Left lung (tissue), 4 donors: ENCODE measurements at regions not wholly inside any gene's neighbourhood (a gene's known extent, or its start where the extent isn't known, plus 50 kb on each side); places are given as distances from the start of the nearest gene placed in this dataset.

Experiments
- ATAC-seq: fragments of 200-7000 bp; cut with Tn5 transposase; one replicate; pipeline ENCODE4 v1.9.1; 2020; ENCODE audit warnings: moderate library complexity
- DNase-seq, 4 donors: peaks; one replicate each; pipeline ENCODE4 v3.0.0-alpha.2; 2013 to 2020
- H3K27ac ChIP-seq, 2 donors: fragments of 200-600 bp; sonication (generic) in 1 of 2; one replicate each; pipeline versions ENCODE4 v1.5.0 to v1.8.0; 2020 to 2021
- H3K27me3 ChIP-seq, 2 donors: fragments of 200-600 bp; sonication (generic) in 1 of 2; one replicate each; pipeline versions ENCODE4 v1.5.0 to v1.8.0; 2020 to 2021
- H3K36me3 ChIP-seq, 2 donors: fragments of 200-600 bp; sonication (generic) in 1 of 2; one replicate each; pipeline versions ENCODE4 v1.5.0 to v1.8.0; 2020 to 2021
- H3K4me1 ChIP-seq, 2 donors: fragments of 200-600 bp; one replicate each; pipeline ENCODE4 v1.8.0; 2021
- H3K4me3 ChIP-seq, 2 donors: fragments of 200-600 bp; sonication (generic) in 1 of 2; one replicate each; pipeline versions ENCODE4 v1.5.0 to v1.8.0; 2020 to 2021; ENCODE audit warnings: mild to moderate bottlenecking in 1 of 2
- H3K9me3 ChIP-seq, 2 donors: fragments of 200-600 bp; sonication (generic) in 1 of 2; one replicate each; pipeline versions ENCODE4 v1.5.0 to v1.8.0; 2020 to 2021
- intact Hi-C, 2 donors: fragments of 100-400 bp; cut with DNase I; formaldehyde crosslinking; loops; one replicate each; pipeline versions ENCODE4 v1.11.2 to v1.14.2; 2022
- TF ChIP-seq, protein P1 (sequence below), 2 donors: fragments of 200-600 bp; sonication (generic) in 1 of 2; IDR thresholded peaks; one replicate each; pipeline versions ENCODE4 v1.5.0 to v1.8.0; 2021; ENCODE audit warnings: antibody characterized with exemption in 2 of 2
- donor health status: DM: no; HTN: yes; CAD: no.
- donor health status: DM: no; HTN: no; CAD: no.

DNA sequence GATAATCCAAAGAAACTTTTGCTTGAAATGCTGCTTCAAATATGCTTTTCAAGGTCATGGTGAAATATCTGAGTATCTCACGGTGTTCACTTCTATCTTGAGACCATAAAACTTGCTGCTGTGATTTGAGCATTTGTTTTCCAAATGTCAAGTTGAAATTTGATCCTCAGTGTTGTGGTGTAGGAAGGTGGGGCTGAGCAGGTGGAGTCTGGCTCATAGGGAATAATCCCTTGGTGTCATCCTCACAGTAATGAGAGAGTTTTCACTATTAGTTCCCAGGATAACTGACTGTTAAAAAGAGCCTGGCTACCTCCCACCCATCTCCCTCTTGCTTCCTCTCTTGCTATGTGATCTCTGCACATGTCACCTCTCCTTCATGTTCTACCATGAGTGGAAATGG, 858.0 kb upstream of the SLITRK5 start:
- no peak overlapping the region for H3K4me3 ChIP-seq
- no peak overlapping the region for H3K27ac ChIP-seq
- no peaks in the 10 kb centered on the region for H3K36me3 ChIP-seq
- ATAC-seq = no peak
- H3K4me1 ChIP-seq = no peaks in the 10 kb centered on the region
- H3K9me3 ChIP-seq = no peaks in the 10 kb centered on the region
- TF ChIP-seq, protein P1, sequence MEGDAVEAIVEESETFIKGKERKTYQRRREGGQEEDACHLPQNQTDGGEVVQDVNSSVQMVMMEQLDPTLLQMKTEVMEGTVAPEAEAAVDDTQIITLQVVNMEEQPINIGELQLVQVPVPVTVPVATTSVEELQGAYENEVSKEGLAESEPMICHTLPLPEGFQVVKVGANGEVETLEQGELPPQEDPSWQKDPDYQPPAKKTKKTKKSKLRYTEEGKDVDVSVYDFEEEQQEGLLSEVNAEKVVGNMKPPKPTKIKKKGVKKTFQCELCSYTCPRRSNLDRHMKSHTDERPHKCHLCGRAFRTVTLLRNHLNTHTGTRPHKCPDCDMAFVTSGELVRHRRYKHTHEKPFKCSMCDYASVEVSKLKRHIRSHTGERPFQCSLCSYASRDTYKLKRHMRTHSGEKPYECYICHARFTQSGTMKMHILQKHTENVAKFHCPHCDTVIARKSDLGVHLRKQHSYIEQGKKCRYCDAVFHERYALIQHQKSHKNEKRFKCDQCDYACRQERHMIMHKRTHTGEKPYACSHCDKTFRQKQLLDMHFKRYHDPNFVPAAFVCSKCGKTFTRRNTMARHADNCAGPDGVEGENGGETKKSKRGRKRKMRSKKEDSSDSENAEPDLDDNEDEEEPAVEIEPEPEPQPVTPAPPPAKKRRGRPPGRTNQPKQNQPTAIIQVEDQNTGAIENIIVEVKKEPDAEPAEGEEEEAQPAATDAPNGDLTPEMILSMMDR (IDR thresholded peaks at IDR 0.05) = no peak
- H3K27me3 ChIP-seq = no peaks in the 10 kb centered on the region
- intact Hi-C loops = no loop called here
- DNase-seq = no peak

DNA sequence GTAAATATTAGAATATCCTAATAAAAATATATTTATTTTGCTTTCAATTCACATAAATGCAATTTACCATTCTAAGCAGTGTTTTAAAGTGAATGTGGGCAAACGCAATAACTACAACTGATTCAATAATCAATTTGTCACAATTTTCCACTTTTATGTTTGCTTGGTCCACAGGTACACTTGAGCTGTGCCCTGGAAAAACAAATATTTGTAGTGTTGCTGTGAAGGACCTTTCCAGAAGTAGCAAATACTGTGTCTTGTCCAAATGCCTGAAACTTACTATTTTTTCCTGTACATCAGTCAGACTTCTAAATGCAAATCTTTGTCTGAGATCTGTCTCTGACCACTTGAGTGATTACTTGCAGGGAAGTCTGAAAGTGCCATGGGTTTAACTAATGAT, 845.8 kb upstream of the SLITRK5 start:
- Histone ChIP-seq H3K27me3 (no peaks in the 10 kb centered on the region), H3K27ac (no peak overlapping the region), H3K4me1 (no peaks in the 10 kb centered on the region), H3K4me3 (no peak overlapping the region), H3K36me3 (no peaks in the 10 kb centered on the region), H3K9me3 (no peaks in the 10 kb centered on the region)
- intact Hi-C loops = no loop called here
- DNase-seq (no peak), ATAC-seq (no peak)
- TF ChIP-seq, protein P1 (IDR thresholded peaks at IDR 0.05) = no peak

GRCh38 chr13:86826232-86826631, 844.9 kb upstream of the SLITRK5 start:
- H3K27ac ChIP-seq = no peak overlapping the region
- no peak overlapping the region for H3K4me3 ChIP-seq
- TF ChIP-seq, protein P1 (IDR thresholded peaks at IDR 0.05) = no peak
- no peaks in the 10 kb centered on the region for H3K4me1 ChIP-seq
- DNase-seq (no peak), ATAC-seq (no peak)
- no peaks in the 10 kb centered on the region for H3K27me3 ChIP-seq
- H3K9me3 ChIP-seq = no peaks in the 10 kb centered on the region
- no peaks in the 10 kb centered on the region for H3K36me3 ChIP-seq
- intact Hi-C loops = no loop called here

DNA sequence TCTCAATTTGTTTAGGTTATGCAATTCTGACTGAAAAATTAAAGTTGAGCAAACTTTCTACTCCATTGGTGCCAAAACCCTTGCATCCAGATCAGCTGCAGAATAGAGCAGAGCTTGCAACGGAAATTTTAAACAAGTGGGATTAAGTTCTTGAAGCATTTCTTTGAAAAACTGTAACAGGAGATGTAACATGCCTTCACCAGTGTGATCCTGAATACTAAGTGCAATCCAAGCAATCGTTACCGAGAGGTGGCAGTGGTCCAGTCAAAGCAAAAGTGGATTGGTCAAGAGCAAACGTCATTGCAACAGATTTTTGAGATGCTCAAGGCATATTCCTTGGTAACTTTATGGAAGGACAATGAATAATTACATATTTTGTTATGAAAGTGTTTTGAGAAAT, 841.1 kb upstream of the SLITRK5 start:
- TF ChIP-seq, protein P1 (IDR thresholded peaks at IDR 0.05) = no peak
- Histone ChIP-seq H3K4me3 (no peak overlapping the region), H3K4me1 (no peaks in the 10 kb centered on the region), H3K36me3 (no peaks in the 10 kb centered on the region), H3K9me3 (no peaks in the 10 kb centered on the region), H3K27ac (no peak overlapping the region), H3K27me3 (no peaks in the 10 kb centered on the region)
- ATAC-seq (no peak), DNase-seq (no peak)
- intact Hi-C loops = no loop called here

GRCh38 chr13:86831084-86831483, 840.1 kb upstream of the SLITRK5 start:
- no peak overlapping the region for H3K4me3 ChIP-seq
- H3K4me1 ChIP-seq = no peaks in the 10 kb centered on the region
- no peak for DNase-seq

More at GRCh38 chr13:86831084-86831483, 840.1 kb upstream of the SLITRK5 start:
- intact Hi-C loops = no loop called here
- Histone ChIP-seq H3K36me3 (no peaks in the 10 kb centered on the region), H3K27ac (no peak overlapping the region), H3K9me3 (peaks cover 0 to 5% of the 10 kb centered on the region in 2 donors), H3K27me3 (no peaks in the 10 kb centered on the region)
- TF ChIP-seq, protein P1 (IDR thresholded peaks at IDR 0.05) = no peak
- no peak for ATAC-seq
